Naive B cell (primary cell): ENCODE measurements at regions not wholly inside any gene's neighbourhood (a gene's known extent, or its start where the extent isn't known, plus 50 kb on each side); places are given as distances from the start of the nearest gene placed in this dataset.
"Not testable (repeated sequence)": the region's sequence is repeated elsewhere in the genome, so short reads cannot be mapped to it uniquely, and the experiment has no call there.

ENCODE experiments used
- ATAC-seq, 2 donors: fragments of 150-1000 bp; cut with Tn5 transposase; 2 replicates each; pipeline ENCODE4 v1.10.0; 2021; ENCODE audit warnings: low read depth in 2 of 2, mild to moderate bottlenecking in 2 of 2, moderate library complexity in 2 of 2
- DNase-seq: peaks from one replicate; pipeline ENCODE4 v3.0.0; 2022
- H3K27ac Mint-ChIP-seq, 6 donors: one replicate each; pipeline ENCODE4 v1.8.0; 2020 to 2022; ENCODE audit warnings: mild to moderate bottlenecking in 6 of 6, mixed read lengths in 6 of 6, moderate library complexity in 5 of 6, inconsistent platforms in 2 of 6
- H3K27me3 Mint-ChIP-seq, 3 donors: one replicate each; pipeline ENCODE4 v1.8.0; 2021 to 2022; ENCODE audit warnings: mixed read lengths in 3 of 3, mild to moderate bottlenecking in 1 of 3
- H3K36me3 Mint-ChIP-seq, 2 donors: one replicate each; pipeline ENCODE4 v1.8.0; 2020 to 2022; ENCODE audit warnings: mixed read lengths in 2 of 2, inconsistent platforms in 1 of 2, mild to moderate bottlenecking in 1 of 2
- H3K4me1 Mint-ChIP-seq, 3 donors: one replicate each; pipeline ENCODE4 v1.8.0; 2020 to 2022; ENCODE audit warnings: mixed read lengths in 3 of 3, inconsistent platforms in 1 of 3, mild to moderate bottlenecking in 1 of 3, moderate library complexity in 1 of 3
- H3K4me3 Mint-ChIP-seq, 8 donors: one replicate each; pipeline ENCODE4 v1.8.0; 2020 to 2022; ENCODE audit warnings: mild to moderate bottlenecking in 8 of 8, mixed read lengths in 8 of 8, moderate library complexity in 8 of 8, inconsistent platforms in 2 of 8
- H3K9me3 Mint-ChIP-seq, 7 donors: one replicate each; pipeline ENCODE4 v1.8.0; 2020 to 2022; ENCODE audit warnings: mixed read lengths in 7 of 7, mild to moderate bottlenecking in 5 of 7, inconsistent platforms in 2 of 7, moderate library complexity in 1 of 7

DNA sequence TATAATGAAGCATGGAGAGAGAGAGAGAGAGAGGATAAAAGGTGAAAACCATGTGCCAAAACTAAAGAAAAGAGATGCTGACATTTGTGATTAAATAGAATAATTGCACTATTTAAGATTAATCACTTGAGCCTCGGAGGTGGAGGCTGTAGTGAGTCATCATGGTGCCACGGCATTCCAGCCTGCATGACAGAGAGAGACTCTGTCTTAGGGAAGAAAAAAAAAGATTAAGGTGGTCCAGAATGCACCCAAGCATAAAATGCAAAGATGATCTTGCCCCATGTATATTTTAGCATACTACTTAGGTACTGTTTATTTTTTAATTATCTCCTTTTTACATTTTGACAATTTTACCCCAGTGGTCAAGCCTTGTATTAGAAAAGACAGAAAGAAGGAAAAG, 742.5 kb downstream of the SPATA31A1 start:
- H3K27me3 Mint-ChIP-seq: not testable (repeated sequence)

DNA sequence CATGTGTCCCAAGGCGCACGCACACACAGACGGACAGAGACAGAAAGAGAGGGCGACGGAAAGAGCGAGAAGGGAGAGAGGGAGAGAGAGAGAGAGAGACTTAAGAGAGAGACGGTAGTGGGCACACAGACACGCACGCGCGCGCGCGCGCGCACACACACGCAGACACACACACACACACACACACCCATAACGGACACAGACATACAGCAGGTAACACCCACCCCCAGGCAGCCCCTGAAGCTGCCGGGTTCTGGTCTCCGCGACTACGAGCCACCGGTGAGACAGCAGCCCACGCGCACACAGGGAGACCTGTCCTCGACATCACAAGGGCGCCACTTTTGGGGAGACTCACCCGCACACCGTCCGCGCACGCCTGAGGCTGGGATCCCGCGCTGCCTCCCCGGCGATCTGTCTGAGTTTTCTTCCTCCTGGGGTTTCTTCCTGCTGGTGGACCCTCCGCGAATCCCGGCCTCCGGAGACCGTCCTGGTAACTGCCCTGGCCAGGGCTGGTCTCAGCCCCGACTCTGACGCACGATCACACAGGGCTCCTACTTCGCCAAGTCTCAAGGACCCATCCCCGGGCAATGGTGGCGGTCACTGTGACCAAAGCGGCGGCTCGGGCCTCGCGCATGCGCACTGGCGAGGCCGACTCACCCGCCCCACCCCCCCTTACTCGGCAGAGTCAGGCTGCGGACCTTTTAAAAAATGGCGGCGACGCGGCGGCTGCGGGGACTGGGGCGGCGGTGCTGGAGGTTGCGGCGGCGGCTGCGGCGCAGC, 750.7 kb downstream of the SPATA31A1 start:
- H3K4me1 Mint-ChIP-seq, H3K9me3 Mint-ChIP-seq, H3K36me3 Mint-ChIP-seq, H3K27me3 Mint-ChIP-seq: not testable (repeated sequence)
- peak overlapping the region; percentile 72 to 97 (median 88) for H3K4me3 Mint-ChIP-seq
- peak; percentile 11 for DNase-seq
- peak overlapping the region in 5 of 6 donors; percentile 26 to 95 (median 85) for H3K27ac Mint-ChIP-seq
- peak; percentile 46 to 76 for ATAC-seq

More for the DNA sequence above, 742.5 kb downstream of the SPATA31A1 start:
- H3K4me3 Mint-ChIP-seq, H3K9me3 Mint-ChIP-seq, ATAC-seq, H3K36me3 Mint-ChIP-seq, DNase-seq, H3K4me1 Mint-ChIP-seq, H3K27ac Mint-ChIP-seq: not testable (repeated sequence)

DNA sequence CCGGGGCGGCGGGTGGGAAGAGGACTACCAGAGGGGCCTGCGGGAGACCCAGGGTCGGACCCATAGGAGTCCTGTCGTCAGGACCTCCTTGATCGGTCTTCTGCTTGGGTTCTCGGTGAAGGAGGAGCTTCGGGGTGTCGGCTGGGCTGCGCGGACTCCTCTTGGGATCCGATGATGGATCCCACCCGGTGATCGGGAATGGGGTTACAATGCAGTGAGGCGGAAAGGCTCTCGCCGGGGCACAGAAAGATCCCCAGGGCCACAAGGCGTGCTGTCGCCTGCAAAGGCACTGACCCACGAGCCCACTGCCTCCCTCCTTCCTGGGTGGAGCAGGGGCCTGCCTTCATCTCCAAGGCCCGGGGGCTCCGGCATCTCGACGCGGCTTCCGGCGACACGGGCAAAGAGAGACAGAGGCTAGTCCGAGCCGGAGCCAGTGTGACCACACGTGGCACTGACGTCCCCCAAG, 751.3 kb downstream of the SPATA31A1 start:
- H3K4me3 Mint-ChIP-seq: peak overlapping the region in 3 of 8 donors; percentile 46 to 83 (median 57)
- not testable (repeated sequence) for H3K4me1 Mint-ChIP-seq, H3K9me3 Mint-ChIP-seq, H3K27ac Mint-ChIP-seq, H3K27me3 Mint-ChIP-seq, ATAC-seq, DNase-seq, H3K36me3 Mint-ChIP-seq

DNA sequence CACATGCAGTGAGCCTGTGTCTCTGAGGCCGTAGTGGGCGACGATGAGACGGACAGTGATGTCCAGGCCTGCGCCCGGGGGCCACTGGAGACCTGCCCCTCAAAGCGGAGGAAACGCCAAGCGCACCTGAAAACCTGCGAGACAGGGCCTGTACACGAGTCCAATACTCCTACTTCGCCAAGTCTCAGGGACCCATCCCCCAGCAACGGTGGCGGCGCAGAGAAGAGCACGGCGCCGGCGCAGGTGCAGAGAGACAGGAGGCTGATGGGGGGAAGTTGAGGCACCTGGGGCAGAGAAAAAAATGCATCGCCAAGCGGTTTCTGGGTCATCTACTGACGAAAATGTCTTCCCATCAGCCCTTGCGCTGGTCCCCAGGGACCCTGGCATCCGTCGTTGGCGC, 751.8 kb downstream of the SPATA31A1 start:
- not testable (repeated sequence) for H3K36me3 Mint-ChIP-seq, H3K27me3 Mint-ChIP-seq, DNase-seq, H3K9me3 Mint-ChIP-seq, H3K4me1 Mint-ChIP-seq, ATAC-seq
- peak overlapping the region in 3 of 8 donors; percentile 46 to 83 (median 57) for H3K4me3 Mint-ChIP-seq
- H3K27ac Mint-ChIP-seq: peak overlapping the region in 1 of 6 donors; percentile 63

DNA sequence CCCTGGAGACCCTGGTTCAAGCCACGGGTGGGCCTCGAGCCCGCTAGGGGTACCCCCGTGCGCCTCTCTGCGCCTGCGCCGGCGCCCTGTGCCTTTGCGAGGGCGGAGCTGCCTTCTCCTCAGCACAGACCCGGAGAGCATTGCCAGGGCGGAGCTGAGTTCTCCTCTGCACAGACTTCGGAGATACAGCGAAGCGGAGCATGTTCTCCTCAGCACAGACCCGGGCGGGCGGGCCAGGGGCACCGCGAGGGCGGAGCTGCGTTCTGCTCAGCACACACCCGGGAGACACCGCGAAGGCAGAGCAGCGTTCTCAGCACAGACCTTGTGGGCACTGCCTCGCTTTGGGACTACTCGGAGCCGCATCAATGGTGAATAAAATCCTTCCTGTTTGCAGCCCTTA, 753.0 kb downstream of the SPATA31A1 start:
- peak; percentile 25 to 57 for ATAC-seq
- DNase-seq: not testable (repeated sequence)

DNA sequence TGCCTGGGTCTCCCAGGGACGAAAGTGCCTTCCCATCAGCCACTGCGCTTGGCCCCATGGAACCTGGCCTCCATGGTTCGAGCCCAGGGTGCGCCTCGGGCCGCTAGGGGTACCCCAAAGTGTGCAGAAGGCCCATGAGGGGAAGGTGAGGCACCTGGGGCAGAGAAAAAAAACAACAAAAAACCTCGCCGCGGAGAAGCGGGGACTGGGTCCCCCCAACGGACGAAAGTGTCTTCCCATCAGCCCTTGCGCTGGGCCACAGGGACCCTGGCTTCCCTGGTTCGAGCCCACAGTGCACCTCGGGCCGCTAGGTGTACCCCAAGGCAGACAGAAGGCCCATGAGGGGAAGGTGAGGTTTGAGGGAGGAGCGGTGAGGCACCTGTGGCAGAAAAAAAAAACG, 755.3 kb downstream of the SPATA31A1 start:
- not testable (repeated sequence) for H3K36me3 Mint-ChIP-seq, ATAC-seq, H3K27ac Mint-ChIP-seq, H3K9me3 Mint-ChIP-seq, H3K27me3 Mint-ChIP-seq, DNase-seq, H3K4me1 Mint-ChIP-seq
- peak overlapping the region in 2 of 8 donors; percentile 65 to 84 for H3K4me3 Mint-ChIP-seq

More for the DNA sequence above, 753.0 kb downstream of the SPATA31A1 start:
- not testable (repeated sequence) for H3K9me3 Mint-ChIP-seq, H3K27me3 Mint-ChIP-seq, H3K36me3 Mint-ChIP-seq, H3K27ac Mint-ChIP-seq, H3K4me1 Mint-ChIP-seq
- H3K4me3 Mint-ChIP-seq: peak overlapping the region in 2 of 8 donors; percentile 30 to 57

DNA sequence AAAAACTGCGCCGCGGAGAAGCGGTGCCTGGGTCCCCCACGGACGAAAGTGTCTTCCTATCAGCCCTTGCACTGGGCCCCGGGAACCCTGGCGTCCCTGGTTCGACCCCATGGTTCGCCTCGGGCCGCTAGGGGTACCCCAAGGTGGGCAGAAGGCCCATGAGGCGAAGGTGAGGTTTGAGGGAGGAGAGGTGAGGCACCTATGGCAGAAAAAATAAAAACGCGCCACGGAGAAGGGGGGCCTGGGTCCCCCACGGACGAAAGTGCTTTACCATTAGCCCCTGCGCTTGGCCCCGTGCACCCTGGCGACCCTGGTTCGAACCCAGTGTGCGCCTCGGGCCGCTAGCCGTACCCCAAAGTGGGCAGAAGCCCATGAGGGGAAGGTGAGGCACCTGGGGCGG, 756.1 kb downstream of the SPATA31A1 start:
- H3K4me1 Mint-ChIP-seq, H3K27me3 Mint-ChIP-seq, H3K9me3 Mint-ChIP-seq, H3K27ac Mint-ChIP-seq, DNase-seq, H3K36me3 Mint-ChIP-seq, ATAC-seq: not testable (repeated sequence)
- peak overlapping the region in 1 of 8 donors; percentile 58 for H3K4me3 Mint-ChIP-seq

DNA sequence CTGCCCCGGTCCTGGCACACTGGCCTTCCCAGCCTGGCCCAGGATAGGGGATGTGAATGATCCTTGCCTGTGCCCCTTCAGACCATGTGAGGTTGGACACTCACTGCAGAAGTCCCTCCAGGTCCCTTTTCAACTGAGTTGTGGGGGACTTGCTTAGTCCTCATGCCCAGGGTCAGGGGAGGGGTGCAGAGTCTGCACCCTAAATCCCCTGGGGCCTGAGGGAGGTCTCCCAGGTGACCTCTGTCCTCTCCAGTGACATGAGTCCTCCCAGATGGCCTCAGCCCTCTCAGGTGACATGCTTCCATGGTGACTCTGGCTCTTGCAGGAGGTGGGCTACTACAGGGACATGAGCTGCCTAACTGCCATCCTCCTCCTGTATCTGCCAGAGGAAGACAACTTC, 775.1 kb downstream of the SPATA31A1 start:
- not testable (repeated sequence) for H3K27me3 Mint-ChIP-seq, H3K4me1 Mint-ChIP-seq, ATAC-seq, H3K27ac Mint-ChIP-seq, H3K4me3 Mint-ChIP-seq, DNase-seq, H3K9me3 Mint-ChIP-seq, H3K36me3 Mint-ChIP-seq

DNA sequence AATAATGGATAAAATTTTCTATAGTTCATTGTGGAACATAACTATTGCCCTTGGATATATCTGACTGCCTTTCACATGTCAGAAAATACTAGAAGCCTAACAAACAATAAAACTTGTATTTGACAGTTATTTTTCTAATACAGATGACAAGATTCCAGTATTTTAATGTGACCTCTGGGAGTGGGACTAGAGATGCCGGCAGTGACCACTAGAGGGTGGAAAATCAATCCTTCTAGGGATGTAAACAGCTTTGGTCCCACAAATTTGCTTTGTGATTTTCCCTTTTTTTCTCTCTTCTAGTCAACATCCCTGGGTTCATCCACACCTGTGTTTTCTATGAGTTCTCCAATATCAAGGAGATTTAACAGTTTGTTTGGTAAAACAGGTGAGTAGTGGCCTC, 813.7 kb downstream of the SPATA31A1 start:
- H3K4me3 Mint-ChIP-seq, H3K27me3 Mint-ChIP-seq, H3K36me3 Mint-ChIP-seq, H3K27ac Mint-ChIP-seq, H3K4me1 Mint-ChIP-seq, DNase-seq, H3K9me3 Mint-ChIP-seq: not testable (repeated sequence)
- peak in 1 of 2 donors; percentile 43 for ATAC-seq

DNA sequence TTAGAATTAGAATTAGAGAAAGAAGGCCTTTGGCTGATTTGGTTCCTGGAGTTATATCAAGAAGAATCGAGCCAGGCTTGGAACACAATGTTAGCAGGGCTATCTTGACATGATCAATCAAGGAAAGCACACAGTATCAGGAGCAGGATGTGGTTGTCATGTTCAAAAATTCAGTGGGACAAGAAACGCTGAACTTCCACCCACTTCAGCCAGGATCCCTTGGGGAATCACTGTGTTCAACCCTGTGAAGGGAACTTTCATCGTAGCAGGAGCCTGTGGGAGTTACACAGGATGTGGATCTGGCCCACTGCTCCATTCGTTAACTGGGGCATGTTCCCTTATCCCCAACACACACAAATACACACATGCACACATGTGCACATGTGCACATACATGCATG, 817.8 kb downstream of the SPATA31A1 start:
- H3K27me3 Mint-ChIP-seq, DNase-seq, ATAC-seq, H3K27ac Mint-ChIP-seq, H3K4me1 Mint-ChIP-seq, H3K36me3 Mint-ChIP-seq, H3K9me3 Mint-ChIP-seq, H3K4me3 Mint-ChIP-seq: not testable (repeated sequence)

DNA sequence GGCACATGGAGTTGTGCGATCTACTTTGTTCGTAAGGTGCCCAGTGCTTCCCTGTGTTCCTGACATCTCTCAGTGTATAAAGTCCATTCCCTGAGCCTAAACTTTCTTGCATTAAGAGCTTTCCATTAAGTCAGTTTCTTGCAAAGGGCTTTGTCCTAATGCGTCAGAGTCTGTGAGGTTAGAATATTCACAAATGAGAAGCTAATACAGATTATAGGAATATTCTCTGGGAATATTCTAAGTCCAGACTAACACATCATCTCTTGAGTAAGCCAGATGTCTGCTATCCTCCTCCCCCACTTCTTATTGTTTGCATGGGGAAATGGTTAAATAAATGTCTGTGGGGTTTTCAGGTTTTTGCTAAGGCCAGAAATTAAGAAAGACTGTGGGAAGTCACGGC, 818.6 kb downstream of the SPATA31A1 start:
- H3K27ac Mint-ChIP-seq, H3K4me1 Mint-ChIP-seq, DNase-seq, H3K36me3 Mint-ChIP-seq, ATAC-seq, H3K27me3 Mint-ChIP-seq, H3K4me3 Mint-ChIP-seq, H3K9me3 Mint-ChIP-seq: not testable (repeated sequence)

DNA sequence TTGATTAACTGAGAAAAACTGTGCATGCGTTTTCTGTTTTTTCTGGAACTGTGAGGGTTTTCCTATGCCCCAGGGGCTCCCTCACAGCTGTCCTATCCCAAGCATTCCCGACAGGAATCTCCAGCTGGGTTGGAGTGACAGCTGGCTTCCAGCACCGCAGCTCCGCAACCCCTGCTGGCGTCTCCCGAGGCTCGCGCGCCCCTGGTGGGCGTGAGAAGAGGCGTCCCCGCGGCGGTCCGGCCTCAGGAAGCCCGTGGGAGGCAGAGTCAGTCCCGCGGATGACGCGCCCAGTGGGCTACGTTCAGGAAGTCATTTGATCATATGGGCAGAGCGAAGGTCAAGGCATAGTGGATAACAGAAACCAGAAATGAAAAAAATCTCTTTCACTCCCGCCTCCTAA, 821.9 kb downstream of the SPATA31A1 start:
- H3K4me1 Mint-ChIP-seq, H3K4me3 Mint-ChIP-seq, H3K9me3 Mint-ChIP-seq, DNase-seq, ATAC-seq, H3K27me3 Mint-ChIP-seq, H3K36me3 Mint-ChIP-seq, H3K27ac Mint-ChIP-seq: not testable (repeated sequence)

DNA sequence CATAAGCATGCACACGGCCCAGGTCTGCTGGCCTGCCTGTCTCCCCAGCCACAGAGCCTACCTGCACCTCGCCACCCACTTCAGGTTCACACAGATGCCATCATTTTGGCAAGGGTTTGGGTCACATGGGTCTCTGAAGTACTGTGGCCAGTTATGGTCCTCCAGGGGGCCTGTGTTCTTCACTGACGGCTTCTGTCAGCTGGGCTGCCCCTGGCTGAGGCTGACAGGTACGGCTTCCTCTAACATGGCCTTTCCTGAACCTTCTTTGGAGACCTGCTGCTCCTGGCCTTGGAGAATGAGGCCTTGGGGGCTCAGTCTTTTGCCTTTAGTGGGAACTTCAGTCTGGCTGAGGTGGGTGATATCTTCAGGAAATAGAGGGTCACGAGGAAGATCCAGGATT, 835.9 kb downstream of the SPATA31A1 start:
- not testable (repeated sequence) for H3K36me3 Mint-ChIP-seq, H3K4me3 Mint-ChIP-seq, H3K4me1 Mint-ChIP-seq, ATAC-seq, DNase-seq, H3K27ac Mint-ChIP-seq, H3K9me3 Mint-ChIP-seq, H3K27me3 Mint-ChIP-seq

DNA sequence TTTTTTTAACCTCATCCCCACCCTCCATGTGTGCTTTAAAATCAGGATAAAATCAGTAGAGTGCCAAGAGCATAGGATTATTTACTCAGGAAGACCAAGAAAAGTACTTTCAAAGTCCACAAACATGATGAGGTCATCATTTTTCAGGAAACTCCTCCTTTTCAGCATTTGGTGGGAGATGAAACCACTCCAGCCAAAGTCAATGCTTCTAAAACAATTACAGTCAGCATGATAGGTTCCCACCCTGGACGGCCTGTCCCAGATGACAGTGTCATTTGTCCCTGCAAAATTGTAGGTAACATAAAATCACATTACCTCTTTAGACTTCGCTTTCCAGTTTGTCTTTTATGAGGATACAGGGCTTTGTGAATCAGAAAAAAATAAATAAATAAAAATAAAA, 836.7 kb downstream of the SPATA31A1 start:
- H3K27me3 Mint-ChIP-seq, H3K4me3 Mint-ChIP-seq, ATAC-seq: not testable (repeated sequence)

More for the DNA sequence above, 836.7 kb downstream of the SPATA31A1 start:
- not testable (repeated sequence) for DNase-seq, H3K4me1 Mint-ChIP-seq, H3K27ac Mint-ChIP-seq, H3K36me3 Mint-ChIP-seq, H3K9me3 Mint-ChIP-seq
